SK-N-DZ (cell line): ENCODE measurements at regions not wholly inside any gene's neighbourhood (a gene's known extent, or its start where the extent isn't known, plus 50 kb on each side); places are given as distances from the start of the nearest gene placed in this dataset.

ENCODE experiments used
- DNase-seq: peaks from one replicate; pipeline ENCODE4 v3.0.0-alpha.2; 2015; ENCODE audit warnings: low spot score

DNA sequence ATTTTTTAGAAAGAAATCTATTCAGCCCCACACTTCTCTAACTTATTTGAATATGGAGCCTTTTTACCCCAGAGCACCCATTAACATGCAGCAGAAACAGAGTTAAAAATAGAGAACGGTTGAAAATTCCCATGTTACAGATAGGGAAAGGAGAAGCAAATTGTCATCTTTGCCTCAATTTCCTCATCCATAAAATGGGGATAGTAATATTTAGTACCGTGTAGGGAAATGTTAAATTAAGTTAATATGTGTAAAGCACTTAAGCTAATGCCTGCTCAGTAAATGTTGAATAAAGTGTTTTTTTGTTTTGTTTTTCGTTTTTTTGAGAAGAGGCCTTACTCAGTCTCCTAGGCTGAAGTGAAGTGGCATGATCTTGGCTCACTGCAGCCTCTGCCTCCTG, 50.3 kb downstream of the NAV1 start:
- no peak for DNase-seq

DNA sequence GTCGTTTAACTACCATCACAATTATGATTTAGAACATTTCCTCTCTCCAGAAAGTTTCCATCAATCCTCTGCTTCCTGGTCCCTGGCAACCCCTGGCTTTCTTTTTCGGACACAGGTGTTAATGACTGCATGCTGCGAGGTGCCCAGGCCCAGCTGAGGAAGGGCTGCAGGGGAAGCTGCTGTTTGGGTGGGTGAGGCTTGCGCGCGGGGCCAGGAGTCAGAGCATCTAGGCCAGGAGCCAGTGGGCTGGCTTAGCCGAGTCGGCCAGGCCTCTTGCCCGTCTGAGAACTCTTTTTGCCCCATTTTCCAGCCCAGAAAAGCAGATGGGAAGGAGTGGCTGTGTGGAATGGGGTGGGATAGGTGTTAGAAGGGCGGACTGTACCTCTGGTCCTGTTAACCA, 51.5 kb downstream of the NAV1 start:
- DNase-seq, result no peak

DNA sequence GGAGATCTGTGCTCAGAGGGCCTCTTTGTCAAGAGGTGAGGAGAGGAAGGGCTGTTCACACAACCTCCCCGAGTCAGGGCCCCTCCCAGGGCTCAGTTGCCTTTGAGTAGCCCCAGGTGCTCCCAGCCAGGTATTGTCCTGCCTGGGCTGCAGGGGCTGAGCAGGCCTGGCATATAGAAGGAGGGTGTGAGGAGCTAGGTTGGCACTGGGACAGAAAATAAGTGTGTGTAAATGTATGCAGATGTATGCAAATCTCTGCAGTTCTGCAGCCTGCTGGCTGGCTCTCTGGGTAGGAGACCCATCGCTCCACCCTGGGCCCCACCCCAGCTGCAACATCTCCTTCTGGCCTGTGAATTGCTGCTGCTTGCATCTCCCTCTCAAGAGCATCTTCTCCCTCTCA, 52.4 kb downstream of the NAV1 start:
- no peak for DNase-seq

DNA sequence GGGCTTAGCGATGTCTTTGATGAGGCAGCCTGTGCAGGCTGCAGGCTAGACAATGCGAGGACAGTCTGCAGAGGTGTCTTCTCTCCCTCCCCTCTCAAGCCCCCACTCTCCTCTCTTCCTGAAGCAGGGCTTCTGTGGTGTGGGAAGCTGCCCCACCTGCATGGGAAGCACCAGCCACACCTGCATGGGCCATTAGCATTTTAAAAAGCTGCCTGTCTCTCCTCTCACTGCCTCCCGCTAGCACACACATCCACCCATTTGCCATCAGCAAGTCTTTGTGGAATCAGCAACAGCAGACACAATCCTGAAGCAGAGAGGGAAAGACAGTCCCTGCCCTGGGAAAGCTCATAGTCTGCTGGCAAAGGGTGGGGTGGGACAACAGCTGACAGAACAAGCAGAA, 53.1 kb downstream of the NAV1 start:
- no peak for DNase-seq

DNA sequence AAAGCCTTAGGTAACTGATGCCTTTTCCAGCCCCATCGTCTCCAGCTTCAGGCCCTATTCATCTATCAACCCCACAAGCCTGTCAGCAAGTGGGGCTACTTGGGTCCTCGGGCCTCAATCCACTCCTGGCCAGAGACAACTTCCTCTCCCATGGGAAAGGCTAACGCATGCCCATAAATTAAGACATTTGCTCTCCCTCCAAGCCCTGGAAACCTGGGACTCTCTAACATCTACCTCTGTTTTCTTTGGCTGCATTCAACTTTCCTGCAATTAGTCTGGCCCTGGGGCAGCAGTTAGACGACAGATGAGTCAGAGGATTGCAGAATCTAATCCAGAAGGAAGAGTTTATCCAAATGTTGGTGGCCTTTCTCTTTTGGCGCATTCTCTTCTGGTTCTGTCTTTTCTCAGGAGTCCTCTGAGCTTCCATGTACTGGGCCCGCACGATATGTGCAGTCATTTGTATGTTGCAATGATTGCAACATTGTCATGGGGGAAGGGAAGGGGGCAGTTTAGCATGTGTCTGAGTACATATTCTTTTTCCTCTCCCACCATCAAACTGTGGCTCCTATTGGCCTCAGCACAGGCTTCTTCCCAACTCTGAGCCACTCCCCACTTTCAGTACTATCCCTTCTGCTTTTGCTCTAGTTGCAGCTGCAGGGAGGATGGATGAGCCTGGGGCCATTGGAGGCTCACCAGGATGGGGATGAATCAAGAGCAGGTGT, 54.4 kb downstream of the NAV1 start:
- no peak for DNase-seq

DNA sequence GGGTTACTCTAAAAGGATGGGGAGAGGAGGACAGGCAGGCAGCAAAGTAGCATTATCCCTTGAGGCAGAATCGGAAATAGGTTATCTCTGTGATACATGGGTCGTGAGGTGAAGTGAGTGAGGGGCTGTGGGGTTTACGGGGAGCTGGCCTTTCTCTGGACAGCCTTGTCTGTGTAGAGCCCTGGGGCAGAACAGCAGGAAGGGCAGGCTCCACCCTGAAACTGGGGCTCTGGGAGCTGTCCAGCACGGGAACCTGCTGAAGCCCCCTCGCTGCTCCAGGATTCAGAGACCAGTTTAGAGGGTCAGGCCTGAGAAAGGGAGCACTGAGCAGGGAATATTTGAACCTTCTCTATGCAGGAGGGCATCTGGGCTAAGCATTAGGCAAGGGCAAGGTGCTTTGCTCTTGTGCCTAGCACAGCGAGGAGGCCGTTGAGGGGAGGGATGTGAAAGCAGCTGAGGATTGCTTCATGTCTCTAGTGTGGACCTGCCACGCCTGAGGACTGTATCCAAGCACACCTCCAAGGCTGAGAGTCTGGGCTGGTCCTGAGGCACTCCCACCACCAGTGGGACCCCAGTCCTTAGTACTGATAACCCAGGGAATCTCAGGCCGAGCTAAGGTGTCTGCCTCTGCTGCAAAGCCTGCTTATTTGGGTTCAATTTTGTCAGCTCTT, 55.8 kb downstream of the NAV1 start:
- DNase-seq, result no peak

DNA sequence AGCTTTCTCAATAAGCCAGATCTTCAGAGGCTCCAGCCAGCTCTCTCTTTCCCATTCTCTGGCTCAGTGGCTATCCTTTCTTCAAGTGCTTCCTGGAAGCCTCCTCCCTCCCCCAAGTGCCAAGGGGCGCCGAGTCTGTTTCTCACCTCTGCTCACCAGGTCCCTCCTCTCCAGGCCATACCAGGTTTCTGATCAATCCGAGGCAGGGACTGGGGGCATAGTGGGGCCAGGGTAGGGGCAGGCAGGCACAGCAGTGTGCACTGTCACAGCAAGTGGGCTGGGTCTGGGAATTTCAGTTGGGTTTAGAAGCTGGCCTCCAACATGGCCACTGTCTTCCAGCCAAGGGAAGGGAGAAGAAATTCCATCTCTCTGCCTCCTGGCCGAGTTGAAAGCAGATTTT, 56.5 kb downstream of the NAV1 start:
- no peak for DNase-seq

DNA sequence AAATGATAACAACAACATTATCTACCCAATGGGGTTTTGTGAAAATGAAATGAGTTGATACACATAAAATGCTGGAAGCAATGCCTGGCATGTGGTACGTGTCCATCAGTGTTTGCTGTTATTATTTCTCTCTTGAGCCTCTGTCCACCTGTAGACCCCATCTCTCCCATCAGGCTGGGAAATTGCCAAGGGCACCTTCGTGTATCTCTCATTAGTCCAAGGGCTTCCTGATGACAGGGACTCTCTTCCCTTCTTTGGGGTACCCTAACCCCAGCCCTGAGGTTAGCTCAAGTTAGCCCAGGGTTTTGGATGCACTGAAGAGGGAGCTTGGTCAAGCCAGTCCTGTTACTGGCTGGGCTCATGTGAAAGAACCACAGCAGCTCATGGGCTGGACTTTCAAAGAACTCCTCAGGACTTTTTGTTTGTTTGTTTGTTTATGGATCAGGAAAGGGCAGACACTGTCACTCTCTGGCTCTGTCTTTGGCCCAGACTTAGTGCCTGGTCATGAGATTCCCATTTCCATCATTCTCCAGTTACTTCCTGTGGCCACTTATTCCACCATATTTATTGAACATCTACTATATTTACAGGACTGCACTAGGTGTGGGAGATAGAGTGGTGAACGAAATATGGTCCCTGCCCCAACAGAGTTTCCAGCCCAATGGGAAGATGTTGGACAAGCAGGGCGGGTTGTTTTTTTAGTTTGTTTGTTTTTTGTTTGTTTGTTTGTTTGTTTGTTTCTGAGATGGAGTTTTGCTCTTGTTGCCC, 57.4 kb downstream of the NAV1 start:
- no peak for DNase-seq

DNA sequence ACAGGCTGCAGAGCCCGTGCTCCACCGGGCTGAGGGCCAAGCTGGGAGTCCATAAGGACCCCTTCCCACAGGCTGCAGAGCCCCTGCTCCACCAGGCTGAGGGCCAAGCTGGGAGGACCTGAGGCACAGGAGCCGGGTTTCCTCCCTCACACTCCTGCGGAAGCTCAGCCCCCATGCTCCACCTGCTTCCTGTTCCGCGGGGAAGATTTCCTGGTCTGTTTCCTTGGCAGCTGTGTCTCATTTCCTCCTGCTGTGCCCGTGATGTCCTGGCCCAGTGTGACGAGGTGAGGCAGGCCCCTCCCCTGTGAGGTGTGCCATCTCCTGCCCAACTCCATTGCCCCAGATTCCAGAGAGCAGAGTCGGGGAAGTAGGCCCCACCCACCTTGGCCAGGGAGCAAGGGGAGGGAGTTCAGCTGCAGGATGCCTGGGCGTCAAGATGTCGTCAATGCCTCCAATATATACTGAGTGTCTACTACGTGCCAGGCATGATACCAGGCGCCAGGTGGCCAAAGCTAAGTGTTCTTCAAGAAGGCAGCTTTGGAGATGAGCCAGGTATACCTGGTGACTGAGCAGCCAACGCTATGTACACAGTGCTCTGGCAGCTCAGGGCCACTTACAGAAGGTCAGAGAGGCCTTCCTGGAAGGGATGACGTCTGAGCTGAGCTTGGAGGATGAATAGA, 58.8 kb downstream of the NAV1 start:
- DNase-seq, result no peak

DNA sequence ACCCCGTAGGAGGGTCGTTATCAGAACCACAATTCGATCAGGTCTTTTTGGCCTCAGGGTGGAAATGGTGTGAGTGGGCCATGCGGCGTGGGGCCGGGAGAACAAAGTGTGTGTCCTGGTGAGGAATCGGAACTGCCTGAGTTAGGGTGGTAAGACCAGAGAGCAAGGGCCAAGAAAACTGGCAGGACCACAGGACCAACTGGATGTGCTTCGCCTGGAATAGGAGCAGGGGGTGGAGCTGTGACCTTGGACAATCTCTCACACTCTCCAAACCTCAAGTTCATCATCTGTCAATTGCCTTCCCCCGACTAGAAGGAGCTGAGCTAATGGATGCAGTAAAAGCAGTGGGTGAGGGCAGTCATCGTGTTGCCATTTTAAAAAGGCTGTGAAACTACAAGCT, 59.5 kb downstream of the NAV1 start:
- no peak for DNase-seq

DNA sequence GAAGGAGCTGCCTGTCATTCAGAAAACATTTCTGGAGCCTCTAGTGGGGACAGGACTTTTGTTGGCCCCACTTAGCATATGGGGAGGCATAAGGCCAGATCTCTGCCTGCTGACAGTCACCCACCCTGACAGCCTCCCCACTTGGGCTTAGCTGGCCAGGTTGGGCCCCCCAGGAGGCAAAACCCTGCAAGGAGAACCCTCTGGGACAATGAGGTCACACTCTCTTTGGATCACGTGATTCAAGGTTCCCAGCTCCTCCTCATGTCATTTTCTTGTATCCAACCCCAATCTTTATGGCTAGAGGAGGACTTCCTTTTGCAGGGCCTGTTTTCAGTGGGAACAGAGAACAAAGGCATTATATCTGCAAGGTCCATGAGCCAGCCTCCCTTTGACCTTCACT, 60.0 kb downstream of the NAV1 start:
- DNase-seq, result no peak

DNA sequence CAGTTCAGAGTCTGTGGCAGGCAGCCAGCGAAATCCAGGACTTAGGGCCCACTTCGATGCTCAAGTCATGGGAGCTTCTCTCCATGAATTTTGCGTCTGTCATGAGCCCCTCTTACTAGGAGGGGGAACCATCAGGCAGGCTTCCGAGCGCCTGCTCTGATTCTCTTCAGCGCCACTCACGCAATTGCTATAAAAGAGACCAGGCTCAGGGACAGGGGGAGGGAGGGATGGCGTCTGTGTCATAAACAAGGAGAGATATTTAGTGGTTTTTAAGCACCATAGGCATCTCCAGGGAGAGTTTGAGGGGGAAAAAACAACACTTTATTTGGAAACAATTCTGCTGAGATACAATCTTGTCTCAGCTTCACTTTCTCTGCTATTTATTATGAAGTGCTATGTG, 60.6 kb downstream of the NAV1 start:
- no peak for DNase-seq

DNA sequence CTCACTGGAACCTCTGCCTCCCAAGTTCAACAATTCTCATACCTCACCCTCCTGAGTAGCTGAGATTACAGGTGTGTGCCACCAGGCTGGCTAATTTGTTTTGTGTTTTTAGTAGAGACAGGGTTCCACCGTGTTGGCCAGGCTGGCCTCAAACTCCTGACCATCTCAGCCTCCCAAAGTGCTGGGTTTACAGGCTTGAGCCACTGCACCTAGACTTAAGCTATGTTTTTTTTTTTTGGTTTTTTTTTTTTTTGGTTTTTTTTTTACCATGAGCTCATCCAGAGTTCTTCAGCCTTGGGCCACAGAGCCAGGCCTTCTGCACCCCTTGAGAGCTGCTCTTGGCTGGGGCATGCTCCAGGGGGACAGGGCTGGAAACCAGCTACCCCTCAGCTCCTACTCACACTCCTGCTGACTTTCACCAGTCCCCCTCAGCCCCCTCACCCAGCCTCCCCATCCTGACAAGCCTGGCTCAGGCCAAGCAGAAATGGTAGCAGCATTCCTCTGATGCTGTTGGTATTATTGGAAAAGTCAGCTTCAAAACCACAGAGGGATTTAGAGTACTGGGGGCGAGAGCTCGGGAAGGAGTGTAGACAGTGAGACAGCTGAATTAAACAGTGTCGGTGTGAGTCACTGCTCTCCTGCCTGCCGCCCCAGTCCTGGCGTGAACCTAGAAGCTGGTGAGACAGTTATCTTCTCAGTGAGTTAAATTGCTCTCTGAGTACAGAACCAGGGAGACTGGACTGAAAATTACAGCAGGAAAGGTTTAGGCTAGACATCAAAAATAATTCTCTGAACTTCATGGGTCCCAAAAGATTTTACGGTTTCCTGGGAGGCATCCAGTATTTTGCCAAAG, 63.7 kb downstream of the NAV1 start:
- DNase-seq, result no peak

DNA sequence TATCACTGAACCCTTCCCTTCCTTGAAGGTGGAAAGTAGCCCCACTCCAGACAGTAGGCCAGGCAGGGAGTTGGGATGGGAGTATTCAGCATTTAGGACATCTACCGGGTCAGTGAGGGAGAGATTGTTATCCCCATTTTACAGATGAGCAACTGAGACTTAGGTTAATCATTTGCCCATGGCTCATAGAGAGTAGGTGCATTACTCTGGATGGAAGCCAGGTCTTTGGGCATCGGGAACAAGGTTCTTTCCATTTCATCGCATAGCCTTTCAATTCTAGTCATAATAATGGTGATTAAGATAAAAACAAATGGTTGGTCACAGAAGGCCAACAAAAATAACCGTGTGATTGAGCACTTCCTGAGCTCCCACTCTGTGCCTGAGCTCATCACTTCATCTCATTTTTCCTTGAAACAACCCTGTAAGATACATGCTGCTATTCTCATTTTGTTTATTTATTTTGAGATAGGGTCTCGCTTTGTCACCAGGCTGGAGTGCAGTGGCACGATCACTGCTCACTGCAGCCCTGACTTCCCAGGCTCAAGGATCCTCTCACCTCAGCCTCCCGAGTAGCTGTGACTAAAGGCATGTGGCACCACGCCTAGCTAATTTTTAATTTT, 64.8 kb downstream of the NAV1 start:
- no peak for DNase-seq

DNA sequence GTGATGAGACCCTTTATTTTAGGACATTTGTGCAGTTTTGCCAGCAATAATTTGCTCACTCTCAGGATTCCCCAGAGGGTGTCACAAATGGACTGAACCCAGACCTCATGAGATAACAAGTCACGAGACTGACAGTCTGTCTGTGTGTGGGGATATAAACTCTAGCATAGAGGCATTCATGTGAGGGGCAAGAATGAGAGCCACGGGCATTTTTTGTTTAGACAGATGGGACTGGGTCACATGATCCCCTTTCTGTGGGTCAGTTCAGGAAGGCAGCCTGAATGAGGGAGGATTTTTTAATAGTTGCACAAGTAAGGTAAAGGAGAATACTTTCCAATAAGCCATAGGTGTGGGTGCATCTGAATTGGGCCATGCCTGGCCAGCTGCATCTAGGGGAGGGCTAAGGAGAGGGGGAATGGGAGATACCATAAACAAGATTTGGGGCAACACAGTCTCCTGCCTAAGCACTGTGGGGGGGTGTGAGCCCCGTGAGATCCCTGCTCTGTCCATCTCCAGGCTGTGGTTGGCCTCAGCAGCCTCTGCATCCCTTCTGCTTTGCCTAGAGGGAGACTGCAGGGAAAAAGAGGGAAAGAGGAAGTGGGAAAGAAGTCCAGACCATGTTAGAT, 66.6 kb downstream of the NAV1 start:
- no peak for DNase-seq

DNA sequence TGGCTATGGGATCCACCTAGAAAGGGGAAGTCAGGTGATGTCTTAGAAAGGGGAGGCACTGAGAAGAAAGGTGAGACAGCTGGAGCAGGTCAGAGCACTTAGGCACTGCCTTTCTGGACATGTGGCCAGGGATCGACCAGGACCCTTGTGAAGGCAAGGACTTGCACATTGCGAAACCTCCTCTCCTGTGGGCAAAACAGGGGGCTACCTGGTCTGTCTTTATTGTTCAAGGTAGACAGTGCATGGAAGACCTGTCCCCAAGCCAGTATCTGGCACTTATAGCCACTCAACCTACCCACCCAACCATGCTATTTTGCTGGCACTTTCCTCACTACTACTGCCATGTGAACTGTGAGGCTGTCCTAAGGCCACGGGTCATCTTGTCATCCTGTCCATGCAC, 67.2 kb downstream of the NAV1 start:
- no peak for DNase-seq

DNA sequence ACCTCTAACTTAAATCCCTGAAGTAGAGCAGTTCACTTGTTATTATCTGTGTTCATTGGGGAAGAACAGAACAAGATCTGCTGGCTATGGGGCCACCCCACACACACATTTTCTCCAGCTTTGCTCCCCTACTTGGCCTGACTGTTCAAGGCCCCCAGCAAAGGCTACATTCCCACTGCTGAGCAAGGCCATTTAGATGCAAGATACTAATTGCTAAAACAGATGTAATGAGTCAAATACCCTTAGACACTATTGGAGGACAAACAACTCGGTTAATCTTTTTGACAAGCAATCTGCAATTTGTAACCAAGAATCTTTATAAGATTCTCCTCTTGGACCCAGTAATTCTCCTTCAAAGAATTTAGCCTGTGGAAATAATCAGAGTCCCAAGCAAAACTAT, 67.7 kb downstream of the NAV1 start:
- no peak for DNase-seq

DNA sequence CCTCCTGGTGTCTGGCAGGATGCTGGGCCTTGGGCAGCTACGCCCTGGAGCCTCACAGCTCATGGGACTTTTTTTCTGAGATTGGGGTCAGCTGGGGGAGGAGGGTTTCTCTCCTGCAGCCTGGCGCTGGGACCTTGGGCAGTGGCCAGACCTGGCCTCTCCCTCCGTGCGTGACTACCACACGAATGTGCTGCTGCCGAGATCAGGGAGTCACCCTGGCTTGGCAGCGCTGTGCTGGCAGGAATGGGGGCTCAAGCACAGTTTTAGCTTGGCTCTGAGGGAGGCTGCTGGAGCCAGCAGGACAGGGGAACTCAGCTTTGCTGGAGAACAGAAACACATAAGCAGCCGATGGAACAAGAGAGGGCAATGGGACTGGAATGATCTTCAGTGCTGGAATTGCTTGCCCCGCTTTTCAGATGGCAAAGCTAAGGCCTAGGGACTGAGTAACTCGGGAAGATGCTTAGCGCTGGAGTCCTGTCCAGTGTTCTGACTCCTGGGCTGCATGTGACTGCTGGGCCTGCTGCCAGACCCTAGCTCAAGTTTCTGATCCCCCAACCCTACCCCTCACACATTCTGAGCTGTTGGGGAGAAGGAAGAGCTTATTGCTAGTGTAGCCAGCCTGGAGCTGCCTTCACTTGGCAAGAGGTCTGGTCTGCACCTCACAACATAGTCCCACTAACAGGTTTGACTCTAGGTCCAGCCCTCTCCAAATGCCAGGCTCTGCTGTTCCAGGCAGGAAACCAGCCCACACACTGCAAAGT, 69.9 kb downstream of the NAV1 start:
- DNase-seq, result no peak

DNA sequence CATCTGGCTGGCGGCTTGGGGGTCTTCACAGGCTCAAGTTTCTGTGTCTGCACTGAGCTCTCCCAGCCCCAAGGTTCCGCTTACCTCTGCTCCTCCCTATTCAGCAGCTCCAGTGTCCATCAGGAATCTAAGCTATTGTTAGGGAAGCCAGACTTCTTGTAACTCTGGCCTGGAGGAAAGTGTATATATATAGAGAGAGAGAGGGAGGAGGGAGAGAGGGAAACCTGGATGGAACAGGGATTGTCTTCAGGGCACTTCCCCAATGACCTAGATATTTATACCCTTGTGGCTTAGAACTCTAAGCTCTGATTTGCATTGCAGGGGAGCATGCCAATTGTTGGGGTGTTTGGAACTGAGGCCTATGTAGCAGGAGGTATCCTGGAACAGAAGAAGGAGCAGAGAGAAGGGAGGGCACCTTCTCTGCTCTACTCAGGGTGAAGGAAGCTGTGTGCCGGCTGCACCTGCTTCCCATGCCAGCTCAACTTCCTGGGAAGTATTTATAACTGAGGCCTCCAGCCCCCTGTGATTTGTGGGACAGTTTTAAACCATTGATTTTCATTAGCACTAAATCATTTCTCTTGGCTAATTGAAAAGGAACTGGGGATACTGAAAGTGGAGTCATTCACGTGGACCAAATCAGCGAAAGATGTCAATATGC, 70.9 kb downstream of the NAV1 start:
- no peak for DNase-seq
